ENCODE measurements at regions not wholly inside any gene's neighbourhood (a gene's known extent, or its start where the extent isn't known, plus 50 kb on each side); places are given as distances from the start of the nearest gene placed in this dataset.
A peak's percentile ranks its signal among the peaks of the same experiment; 100 is the strongest.
"Not testable (repeated sequence)": the region's sequence is repeated elsewhere in the genome, so short reads cannot be mapped to it uniquely, and the experiment has no call there.

- H3K36me3 ChIP-seq (ENCODE audit: control insufficient read depth, insufficient read depth, low read length); H3K4me3 ChIP-seq (ENCODE audit: extremely low read depth, insufficient read depth, low read length, poor library complexity, severe bottlenecking): not testable (repeated sequence)
- WGBS, 2 experiments (ENCODE audit: insufficient coverage in 2 of 2): 80 to 100% methylated on average over 1 of the region's 4 CpGs
Measured at GRCh38 chr5:177664737-177665136, 64.8 kb downstream of the B4GALT7 start.

GRCh38 chr5:177665172-177665571 lies 65.2 kb downstream of the B4GALT7 start:
- no CpG with 5 or more reads among the region's 6 CpGs for WGBS, 2 experiments (ENCODE audit: insufficient coverage in 2 of 2)

More at GRCh38 chr5:177664737-177665136, 64.8 kb downstream of the B4GALT7 start:
- not testable (repeated sequence) for H3K27ac ChIP-seq (ENCODE audit: low read depth, low read length, severe bottlenecking); H3K4me1 ChIP-seq (ENCODE audit: control insufficient read depth, insufficient read depth, low read length, poor library complexity, severe bottlenecking); H3K9me3 ChIP-seq (ENCODE audit: control insufficient read depth, low read length)

GRCh38 chr5:177665960-177666359 lies 66.0 kb downstream of the B4GALT7 start:
- not testable (repeated sequence) for H3K27ac ChIP-seq (ENCODE audit: low read depth, low read length, severe bottlenecking); H3K9me3 ChIP-seq (ENCODE audit: control insufficient read depth, low read length); H3K4me1 ChIP-seq (ENCODE audit: control insufficient read depth, insufficient read depth, low read length, poor library complexity, severe bottlenecking); H3K36me3 ChIP-seq (ENCODE audit: control insufficient read depth, insufficient read depth, low read length); H3K4me3 ChIP-seq (ENCODE audit: extremely low read depth, insufficient read depth, low read length, poor library complexity, severe bottlenecking)
- no CpG with 5 or more reads among the region's 3 CpGs for WGBS, 2 experiments (ENCODE audit: insufficient coverage in 2 of 2)

More at GRCh38 chr5:177665172-177665571, 65.2 kb downstream of the B4GALT7 start:
- not testable (repeated sequence) for H3K4me3 ChIP-seq (ENCODE audit: extremely low read depth, insufficient read depth, low read length, poor library complexity, severe bottlenecking); H3K9me3 ChIP-seq (ENCODE audit: control insufficient read depth, low read length); H3K27ac ChIP-seq (ENCODE audit: low read depth, low read length, severe bottlenecking); H3K4me1 ChIP-seq (ENCODE audit: control insufficient read depth, insufficient read depth, low read length, poor library complexity, severe bottlenecking); H3K36me3 ChIP-seq (ENCODE audit: control insufficient read depth, insufficient read depth, low read length)

GRCh38 chr5:177671035-177671754 lies 71.3 kb downstream of the B4GALT7 start:
- not testable (repeated sequence) for H3K4me1 ChIP-seq (ENCODE audit: control insufficient read depth, insufficient read depth, low read length, poor library complexity, severe bottlenecking); H3K27ac ChIP-seq (ENCODE audit: low read depth, low read length, severe bottlenecking); H3K36me3 ChIP-seq (ENCODE audit: control insufficient read depth, insufficient read depth, low read length); H3K9me3 ChIP-seq (ENCODE audit: control insufficient read depth, low read length)
- H3K4me3 ChIP-seq (ENCODE audit: extremely low read depth, insufficient read depth, low read length, poor library complexity, severe bottlenecking): peak overlapping the region; percentile 11
- WGBS, 2 experiments (ENCODE audit: insufficient coverage in 2 of 2): 73% methylated on average over 3 of the region's 37 CpGs; no CpG with 5 or more reads in 1 of the 2 experiments

- not testable (repeated sequence) for H3K36me3 ChIP-seq (ENCODE audit: control insufficient read depth, insufficient read depth, low read length); H3K9me3 ChIP-seq (ENCODE audit: control insufficient read depth, low read length); H3K27ac ChIP-seq (ENCODE audit: low read depth, low read length, severe bottlenecking); H3K4me1 ChIP-seq (ENCODE audit: control insufficient read depth, insufficient read depth, low read length, poor library complexity, severe bottlenecking)
- H3K4me3 ChIP-seq (ENCODE audit: extremely low read depth, insufficient read depth, low read length, poor library complexity, severe bottlenecking): peak overlapping the region; percentile 33
- 0% methylated on average over 5 to 22 of the region's 110 CpGs for WGBS, 2 experiments (ENCODE audit: insufficient coverage in 2 of 2)
Measured at GRCh38 chr5:177671755-177672690, 72.1 kb downstream of the B4GALT7 start.
